ENCODE measurements at regions not wholly inside any gene's neighbourhood (a gene's known extent, or its start where the extent isn't known, plus 50 kb on each side); places are given as distances from the start of the nearest gene placed in this dataset.

- TF ChIP-seq CTCF (IDR thresholded peaks at IDR 0.05; ENCODE audit: low read length), result no peak
- TF ChIP-seq EZH2 (optimal IDR thresholded peaks at IDR 0.05; ENCODE audit: low read depth, low read length), result no peak
- TF ChIP-seq EZH2phosphoT487 (IDR thresholded peaks at IDR 0.05; ENCODE audit: low read length), result no peak
Observed at GRCh38 chr22:48237466-48238283, 1475.2 kb downstream of the TBC1D22A start.

Measured in MM.1S (cell line).